Suprapubic skin (tissue), 4 donors: ENCODE measurements at regions not wholly inside any gene's neighbourhood (a gene's known extent, or its start where the extent isn't known, plus 50 kb on each side); places are given as distances from the start of the nearest gene placed in this dataset.
"Not testable (repeated sequence)": the region's sequence is repeated elsewhere in the genome, so short reads cannot be mapped to it uniquely, and the experiment has no call there.

Experiments
- DNase-seq, 2 donors: peaks; one replicate each; pipeline ENCODE4 v3.0.0-alpha.2; 2019; ENCODE audit warnings: low spot score in 2 of 2
- H3K27ac ChIP-seq: fragments of 200-600 bp; sonication (generic); one replicate; pipeline ENCODE4 v1.5.1; 2019
- H3K27me3 ChIP-seq: fragments of 200-600 bp; sonication (generic); one replicate; pipeline ENCODE4 v1.5.1; 2019
- H3K36me3 ChIP-seq: fragments of 200-600 bp; sonication (generic); one replicate; pipeline ENCODE4 v1.5.1; 2019
- H3K4me1 ChIP-seq: fragments of 200-600 bp; sonication (generic); one replicate; pipeline ENCODE4 v1.5.1; 2019
- H3K4me3 ChIP-seq: fragments of 200-600 bp; sonication (generic); one replicate; pipeline ENCODE4 v1.5.1; 2019; ENCODE audit warnings: mild to moderate bottlenecking
- H3K9me3 ChIP-seq: fragments of 200-600 bp; sonication (generic); one replicate; pipeline ENCODE4 v1.5.1; 2019
- EP300 ChIP-seq: sonication (generic); formaldehyde crosslinking; IDR thresholded peaks from one replicate; pipeline ENCODE4 v1.6.1; 2017; ENCODE audit warnings: antibody characterized with exemption
- POLR2A ChIP-seq, 2 donors: fragments of 450-650 bp; IDR thresholded peaks; one replicate each; pipeline ENCODE4 v1.6.1; 2017; ENCODE audit warnings: antibody characterized with exemption in 2 of 2, mild to moderate bottlenecking in 2 of 2, moderate library complexity in 2 of 2
- POLR2AphosphoS5 ChIP-seq, 3 donors: sonication (generic); formaldehyde crosslinking; IDR thresholded peaks; one replicate each; pipeline ENCODE4 v1.6.1; 2017; ENCODE audit warnings: antibody characterized with exemption in 3 of 3
- WGBS: methylation state at CpG from one replicate; pipeline ENCODE4 v1.1.5; 2018; 5-methylcytosine and 5-hydroxymethylcytosine counted together
- TF ChIP-seq, protein P1 (sequence below), 2 donors: fragments of 200-600 bp in 1 of 2; fragments of 450-650 bp in 1 of 2; sonication (generic) in 1 of 2; IDR thresholded peaks; one replicate each; pipeline ENCODE4 v1.5.1; 2016 to 2019; ENCODE audit warnings: antibody characterized with exemption in 2 of 2, mild to moderate bottlenecking in 1 of 2, moderate library complexity in 1 of 2

DNA sequence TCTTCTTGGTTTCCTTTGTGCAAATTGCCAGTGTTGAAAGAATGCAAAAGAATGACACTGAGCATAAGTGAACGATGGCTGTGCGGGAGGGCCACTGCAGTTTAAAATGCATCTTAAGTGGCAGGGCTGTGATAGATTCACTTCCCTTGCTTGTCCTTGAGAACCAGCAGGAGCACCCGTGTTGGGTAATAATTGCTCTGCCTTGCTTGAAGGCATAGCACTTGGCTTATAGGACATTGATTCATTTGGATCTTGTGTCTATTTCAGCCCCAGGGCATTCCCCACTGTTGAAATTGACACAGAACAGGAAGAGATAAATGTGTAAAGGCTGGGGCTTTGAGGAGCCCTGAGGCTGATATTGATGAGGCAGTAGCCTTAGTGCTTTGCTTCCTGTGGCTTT lies 1003.7 kb upstream of the GYPC start:
- WGBS, result 53% methylated on average over 3 of the region's 3 CpGs
- H3K27me3 ChIP-seq, result no peaks in the 10 kb centered on the region
- H3K9me3 ChIP-seq, result no peaks in the 10 kb centered on the region
- no peak overlapping the region for H3K27ac ChIP-seq
- no peak for DNase-seq
- TF ChIP-seq EP300 (no peak), POLR2A (IDR thresholded peaks at IDR 0.05) (no peak), POLR2AphosphoS5 (IDR thresholded peaks at IDR 0.05) (no peak)
- TF ChIP-seq, protein P1, sequence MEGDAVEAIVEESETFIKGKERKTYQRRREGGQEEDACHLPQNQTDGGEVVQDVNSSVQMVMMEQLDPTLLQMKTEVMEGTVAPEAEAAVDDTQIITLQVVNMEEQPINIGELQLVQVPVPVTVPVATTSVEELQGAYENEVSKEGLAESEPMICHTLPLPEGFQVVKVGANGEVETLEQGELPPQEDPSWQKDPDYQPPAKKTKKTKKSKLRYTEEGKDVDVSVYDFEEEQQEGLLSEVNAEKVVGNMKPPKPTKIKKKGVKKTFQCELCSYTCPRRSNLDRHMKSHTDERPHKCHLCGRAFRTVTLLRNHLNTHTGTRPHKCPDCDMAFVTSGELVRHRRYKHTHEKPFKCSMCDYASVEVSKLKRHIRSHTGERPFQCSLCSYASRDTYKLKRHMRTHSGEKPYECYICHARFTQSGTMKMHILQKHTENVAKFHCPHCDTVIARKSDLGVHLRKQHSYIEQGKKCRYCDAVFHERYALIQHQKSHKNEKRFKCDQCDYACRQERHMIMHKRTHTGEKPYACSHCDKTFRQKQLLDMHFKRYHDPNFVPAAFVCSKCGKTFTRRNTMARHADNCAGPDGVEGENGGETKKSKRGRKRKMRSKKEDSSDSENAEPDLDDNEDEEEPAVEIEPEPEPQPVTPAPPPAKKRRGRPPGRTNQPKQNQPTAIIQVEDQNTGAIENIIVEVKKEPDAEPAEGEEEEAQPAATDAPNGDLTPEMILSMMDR (IDR thresholded peaks at IDR 0.05), result no peak
- H3K36me3 ChIP-seq, result no peaks in the 10 kb centered on the region
- no peak overlapping the region for H3K4me3 ChIP-seq
- H3K4me1 ChIP-seq, result no peaks in the 10 kb centered on the region

DNA sequence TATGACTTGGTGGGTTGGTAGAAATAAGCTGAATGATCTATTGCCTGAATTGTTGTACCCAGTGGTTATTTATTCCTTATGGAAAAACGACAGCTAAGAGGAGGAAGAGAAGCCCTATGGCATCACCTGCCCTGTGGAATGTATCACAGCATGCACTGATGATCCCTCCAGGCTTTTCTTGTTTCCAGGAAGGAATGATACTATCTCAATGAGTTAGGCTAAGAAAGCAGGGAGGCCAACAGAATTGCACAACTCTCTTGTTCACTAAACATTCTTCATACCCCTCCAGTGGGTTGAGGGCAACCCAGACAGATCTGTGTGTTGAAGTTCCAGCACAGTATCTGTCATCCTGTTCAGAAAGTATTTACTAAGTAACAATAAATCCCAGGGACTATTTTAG lies 1001.7 kb upstream of the GYPC start:
- no peak for DNase-seq
- H3K27me3 ChIP-seq, result no peaks in the 10 kb centered on the region
- no peak overlapping the region for H3K27ac ChIP-seq
- TF ChIP-seq POLR2AphosphoS5 (IDR thresholded peaks at IDR 0.05), result no peak
- no peak for TF ChIP-seq EP300
- TF ChIP-seq, protein P1 (IDR thresholded peaks at IDR 0.05), result no peak
- TF ChIP-seq POLR2A (IDR thresholded peaks at IDR 0.05), result no peak
- no peaks in the 10 kb centered on the region for H3K9me3 ChIP-seq
- H3K4me3 ChIP-seq, result no peak overlapping the region
- H3K36me3 ChIP-seq, result no peaks in the 10 kb centered on the region
- WGBS, result 14% methylated on average over 1 of the region's 1 CpG
- no peaks in the 10 kb centered on the region for H3K4me1 ChIP-seq

DNA sequence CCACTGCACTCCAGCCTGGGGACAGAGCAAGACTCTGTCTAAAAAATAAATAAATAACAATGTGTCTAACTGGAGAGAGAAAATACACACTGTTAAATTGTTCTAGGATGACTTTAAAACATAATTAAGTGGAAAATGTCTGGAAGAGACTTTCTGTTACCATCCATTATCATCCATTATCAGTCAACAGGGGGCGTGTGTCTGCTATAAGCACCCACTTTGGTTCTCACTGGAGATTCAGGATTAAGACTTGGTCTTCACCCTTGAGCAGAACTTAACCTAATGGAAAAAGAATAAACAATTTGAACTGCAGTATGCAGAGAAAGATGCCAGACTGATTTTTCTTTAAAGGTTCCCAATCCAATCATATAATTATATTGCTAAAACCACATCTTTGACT lies 999.8 kb upstream of the GYPC start:
- Histone ChIP-seq H3K4me3 (no peak overlapping the region), H3K36me3 (no peaks in the 10 kb centered on the region), H3K27ac (no peak overlapping the region), H3K27me3 (no peaks in the 10 kb centered on the region), H3K4me1 (no peaks in the 10 kb centered on the region), H3K9me3 (peaks cover 3% of the 10 kb centered on the region)
- TF ChIP-seq POLR2A (IDR thresholded peaks at IDR 0.05), result no peak
- no peak for TF ChIP-seq EP300
- WGBS, result 56% methylated on average over 1 of the region's 1 CpG
- no peak for DNase-seq

DNA sequence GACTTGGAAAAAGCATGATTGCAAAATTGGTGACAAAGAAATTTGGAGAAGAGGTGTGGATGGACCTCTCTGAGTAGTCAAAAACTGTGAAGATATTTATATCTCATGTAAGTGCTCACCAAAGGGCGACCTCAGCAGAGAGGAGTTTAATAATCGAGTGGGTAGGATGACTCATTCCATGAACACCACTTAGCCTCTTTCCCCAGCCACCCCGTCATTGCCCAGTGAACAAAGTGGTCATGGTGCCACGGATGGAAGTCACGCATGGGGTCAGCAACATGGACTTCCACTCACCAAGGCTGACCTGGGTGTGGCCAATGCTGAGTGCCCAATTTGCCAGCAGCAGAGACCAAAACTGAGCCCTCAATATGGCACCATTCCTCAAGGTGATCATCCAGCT lies 997.4 kb upstream of the GYPC start:
- peaks cover 3% of the 10 kb centered on the region for H3K9me3 ChIP-seq
- 86% methylated on average over 5 of the region's 5 CpGs for WGBS
- no peaks in the 10 kb centered on the region for H3K4me1 ChIP-seq
- TF ChIP-seq POLR2A (IDR thresholded peaks at IDR 0.05) (no peak), EP300 (no peak), POLR2AphosphoS5 (IDR thresholded peaks at IDR 0.05) (no peak)
- TF ChIP-seq, protein P1 (IDR thresholded peaks at IDR 0.05), result no peak
- H3K4me3 ChIP-seq, result no peak overlapping the region
- DNase-seq, result no peak
- H3K27ac ChIP-seq, result no peak overlapping the region
- no peaks in the 10 kb centered on the region for H3K27me3 ChIP-seq
- no peaks in the 10 kb centered on the region for H3K36me3 ChIP-seq

DNA sequence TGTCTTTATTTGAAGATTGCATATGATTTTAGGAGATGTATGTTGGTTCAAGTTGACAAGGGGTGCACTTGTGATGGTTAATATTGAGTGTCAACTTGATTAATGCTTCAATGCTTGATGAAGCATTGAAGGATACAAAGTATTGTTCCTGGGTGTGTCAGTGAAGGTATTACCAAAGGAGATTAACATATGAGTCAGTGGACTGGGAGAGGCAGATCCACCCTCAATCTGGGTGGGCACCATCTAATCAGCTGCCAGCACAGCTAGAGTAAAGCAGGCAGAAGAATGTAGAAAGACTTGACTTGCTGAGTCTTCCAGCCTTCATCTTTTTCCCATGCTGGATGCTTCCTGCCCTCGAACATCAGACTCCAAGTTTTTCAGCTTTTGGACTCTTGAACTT lies 995.6 kb upstream of the GYPC start:
- WGBS, result 28% methylated on average over 1 of the region's 1 CpG
- not testable (repeated sequence) for H3K27me3 ChIP-seq, DNase-seq, H3K9me3 ChIP-seq, H3K4me1 ChIP-seq, H3K4me3 ChIP-seq, H3K27ac ChIP-seq, H3K36me3 ChIP-seq

DNA sequence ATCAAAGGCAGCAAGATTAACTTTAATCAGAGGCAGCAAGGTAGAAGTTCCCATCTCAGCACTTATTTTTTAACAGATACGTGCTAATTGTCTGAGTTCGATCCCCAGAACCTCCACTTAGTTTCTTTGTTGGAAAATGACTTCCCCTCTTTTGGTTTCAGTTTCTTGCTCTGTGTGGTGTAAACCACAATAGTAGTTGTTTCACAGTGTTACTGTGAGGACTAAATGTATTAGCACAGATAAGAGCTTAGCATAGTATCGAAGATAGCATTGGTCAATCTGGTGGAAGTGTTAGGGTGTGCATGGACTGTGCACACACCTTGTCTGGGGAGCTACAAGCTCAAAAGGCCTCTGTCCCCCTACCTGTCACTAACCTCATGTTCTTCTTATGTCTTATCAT lies 988.3 kb upstream of the GYPC start:
- no peaks in the 10 kb centered on the region for H3K27me3 ChIP-seq
- H3K4me3 ChIP-seq, result no peak overlapping the region
- no peaks in the 10 kb centered on the region for H3K9me3 ChIP-seq
- no peak for DNase-seq
- TF ChIP-seq, protein P1 (IDR thresholded peaks at IDR 0.05), result no peak
- TF ChIP-seq POLR2AphosphoS5 (IDR thresholded peaks at IDR 0.05) (no peak), POLR2A (IDR thresholded peaks at IDR 0.05) (no peak), EP300 (no peak)
- no peaks in the 10 kb centered on the region for H3K36me3 ChIP-seq
- H3K4me1 ChIP-seq, result no peaks in the 10 kb centered on the region
- H3K27ac ChIP-seq, result no peak overlapping the region
- 72% methylated on average over 3 of the region's 3 CpGs for WGBS
